ENCODE measurements at regions not wholly inside any gene's neighbourhood (a gene's known extent, or its start where the extent isn't known, plus 50 kb on each side); places are given as distances from the start of the nearest gene placed in this dataset.

GRCh38 chr11:95435628-95436353 is 204.8 kb upstream of the SESN3 start:
- DNase-seq, result no peak
- Histone ChIP-seq H3K27ac (ENCODE audit: low read length) (no peak overlapping the region), H3K4me1 (ENCODE audit: insufficient read depth, low read length) (no peaks in the 10 kb centered on the region), H3K4me3 (ENCODE audit: low read length) (no peak overlapping the region), H3F3A (ENCODE audit: low read length, unreplicated experiment) (no peaks in the 10 kb centered on the region), H3K9ac (ENCODE audit: low read length) (no peak overlapping the region), H3K9me3 (ENCODE audit: low read length) (no peaks in the 10 kb centered on the region), H3K9me2 (replicated peaks; ENCODE audit: low read length) (no peaks in the 10 kb centered on the region), H2AFZ (ENCODE audit: low read length) (no peak overlapping the region), H3K79me2 (ENCODE audit: low read length) (no peaks in the 10 kb centered on the region), H3K4me2 (ENCODE audit: low read length) (no peak overlapping the region), H4K20me1 (ENCODE audit: low read length) (no peaks in the 10 kb centered on the region), H3K36me3 (ENCODE audit: low read depth, low read length) (no peaks in the 10 kb centered on the region), H3K27me3 (ENCODE audit: low read length) (peaks cover 11% of the 10 kb centered on the region; the same call in 1 of the 2 replicates)
- BruUV-seq (replicated peaks), result no TSS peak
- ChIA-PET CTCF (no interaction called here), POLR2A (ENCODE audit: unreplicated experiment) (no interaction called here)
- ATAC-seq, result no peak
- intact Hi-C loops (cut with micrococcal nuclease), result no loop called here
- TF ChIP-seq CTCF (conservative IDR thresholded peaks at IDR 0.05; ENCODE audit: low read depth, low read length) (no peak), EZH2phosphoT487 (IDR thresholded peaks at IDR 0.05; ENCODE audit: borderline replicate concordance, low read length) (no peak), EZH2 (IDR thresholded peaks at IDR 0.05; ENCODE audit: low read length, unreplicated experiment) (no peak)

- no peaks in the 10 kb centered on the region for H3K79me2 ChIP-seq (ENCODE audit: low read length)
- H3F3A ChIP-seq (ENCODE audit: low read length, unreplicated experiment), result no peaks in the 10 kb centered on the region
- no peak for ATAC-seq
- H3K27ac ChIP-seq (ENCODE audit: low read length), result no peak overlapping the region
- TF ChIP-seq EZH2phosphoT487 (IDR thresholded peaks at IDR 0.05; ENCODE audit: borderline replicate concordance, low read length), result no peak
- TF ChIP-seq CTCF (conservative IDR thresholded peaks at IDR 0.05; ENCODE audit: low read depth, low read length), result no peak
- no peak for TF ChIP-seq EZH2 (IDR thresholded peaks at IDR 0.05; ENCODE audit: low read length, unreplicated experiment)
- H3K27me3 ChIP-seq (ENCODE audit: low read length), result peaks cover 11% of the 10 kb centered on the region; the same call in 1 of the 2 replicates
- intact Hi-C loops (cut with micrococcal nuclease), result no loop called here
- DNase-seq, result no peak
- H3K4me1 ChIP-seq (ENCODE audit: insufficient read depth, low read length), result no peaks in the 10 kb centered on the region
- no peak overlapping the region for H3K9ac ChIP-seq (ENCODE audit: low read length)
- H4K20me1 ChIP-seq (ENCODE audit: low read length), result no peaks in the 10 kb centered on the region
- no TSS peak for BruUV-seq (replicated peaks)
- ChIA-PET CTCF (no interaction called here), POLR2A (ENCODE audit: unreplicated experiment) (no interaction called here)
- H3K4me2 ChIP-seq (ENCODE audit: low read length), result no peak overlapping the region
- no peak overlapping the region for H3K4me3 ChIP-seq (ENCODE audit: low read length)
- no peak overlapping the region for H2AFZ ChIP-seq (ENCODE audit: low read length)
- no peaks in the 10 kb centered on the region for H3K9me2 ChIP-seq (replicated peaks; ENCODE audit: low read length)
- H3K36me3 ChIP-seq (ENCODE audit: low read depth, low read length), result no peaks in the 10 kb centered on the region
- H3K9me3 ChIP-seq (ENCODE audit: low read length), result no peaks in the 10 kb centered on the region
Observed at GRCh38 chr11:95435192-95435591, 204.2 kb upstream of the SESN3 start.

- TF ChIP-seq EZH2 (IDR thresholded peaks at IDR 0.05; ENCODE audit: low read length, unreplicated experiment), result no peak
- no peak for TF ChIP-seq EZH2phosphoT487 (IDR thresholded peaks at IDR 0.05; ENCODE audit: borderline replicate concordance, low read length)
- no peak for TF ChIP-seq CTCF (conservative IDR thresholded peaks at IDR 0.05; ENCODE audit: low read depth, low read length)
- POLR2A ChIA-PET (ENCODE audit: unreplicated experiment), result no interaction called here
- intact Hi-C loops (cut with micrococcal nuclease), result no loop called here
Observed at GRCh38 chr11:95434489-95435057, 203.6 kb upstream of the SESN3 start.

More at GRCh38 chr11:95434489-95435057, 203.6 kb upstream of the SESN3 start:
- no TSS peak for BruUV-seq (replicated peaks)
- CTCF ChIA-PET, result no interaction called here
- ATAC-seq, result no peak
- Histone ChIP-seq H3K36me3 (ENCODE audit: low read depth, low read length) (no peaks in the 10 kb centered on the region), H3F3A (ENCODE audit: low read length, unreplicated experiment) (no peaks in the 10 kb centered on the region), H3K9ac (ENCODE audit: low read length) (no peak overlapping the region), H3K4me1 (ENCODE audit: insufficient read depth, low read length) (no peaks in the 10 kb centered on the region), H3K27ac (ENCODE audit: low read length) (no peak overlapping the region), H2AFZ (ENCODE audit: low read length) (no peak overlapping the region), H3K9me2 (replicated peaks; ENCODE audit: low read length) (no peaks in the 10 kb centered on the region), H3K4me3 (ENCODE audit: low read length) (no peak overlapping the region), H4K20me1 (ENCODE audit: low read length) (no peaks in the 10 kb centered on the region), H3K4me2 (ENCODE audit: low read length) (no peak overlapping the region), H3K27me3 (ENCODE audit: low read length) (peaks cover 17% of the 10 kb centered on the region; the same call in 1 of the 2 replicates), H3K79me2 (ENCODE audit: low read length) (no peaks in the 10 kb centered on the region), H3K9me3 (ENCODE audit: low read length) (no peaks in the 10 kb centered on the region)
- DNase-seq, result no peak
